SJSA1 (cell line): ENCODE measurements at regions not wholly inside any gene's neighbourhood (a gene's known extent, or its start where the extent isn't known, plus 50 kb on each side); places are given as distances from the start of the nearest gene placed in this dataset.

Experiments used
- DNase-seq, 2 experiments: peaks; one replicate each; pipeline ENCODE4 v3.0.0-alpha.2; 2015 to 2020; ENCODE audit warnings: low spot score in 2 of 2, low read depth in 1 of 2
- H3K27ac ChIP-seq: fragments of 250-450 bp; sonication (Bioruptor Pico); 2 replicates; pipeline ENCODE4 v1.5.1; 2020; ENCODE audit warnings: mild to moderate bottlenecking, moderate library complexity
- H3K27me3 ChIP-seq: fragments of 250-450 bp; sonication (Bioruptor Pico); replicated peaks from 2 replicates; pipeline ENCODE4 v1.5.1; 2020; ENCODE audit warnings: mild to moderate bottlenecking, moderate library complexity
- H3K36me3 ChIP-seq: fragments of 250-450 bp; sonication (Bioruptor Pico); 2 replicates; pipeline ENCODE4 v1.5.1; 2020; ENCODE audit warnings: mild to moderate bottlenecking
- H3K4me1 ChIP-seq: fragments of 250-450 bp; sonication (Bioruptor Pico); replicated peaks from 2 replicates; pipeline ENCODE4 v1.6.1; 2021; ENCODE audit warnings: mild to moderate bottlenecking
- H3K4me3 ChIP-seq: fragments of 250-450 bp; sonication (Bioruptor Pico); 2 replicates; pipeline ENCODE4 v1.5.1; 2020; ENCODE audit warnings: mild to moderate bottlenecking
- H3K9me3 ChIP-seq: fragments of 250-450 bp; sonication (Bioruptor Pico); replicated peaks from 2 replicates; pipeline ENCODE4 v1.5.1; 2020; ENCODE audit warnings: mild to moderate bottlenecking

DNA sequence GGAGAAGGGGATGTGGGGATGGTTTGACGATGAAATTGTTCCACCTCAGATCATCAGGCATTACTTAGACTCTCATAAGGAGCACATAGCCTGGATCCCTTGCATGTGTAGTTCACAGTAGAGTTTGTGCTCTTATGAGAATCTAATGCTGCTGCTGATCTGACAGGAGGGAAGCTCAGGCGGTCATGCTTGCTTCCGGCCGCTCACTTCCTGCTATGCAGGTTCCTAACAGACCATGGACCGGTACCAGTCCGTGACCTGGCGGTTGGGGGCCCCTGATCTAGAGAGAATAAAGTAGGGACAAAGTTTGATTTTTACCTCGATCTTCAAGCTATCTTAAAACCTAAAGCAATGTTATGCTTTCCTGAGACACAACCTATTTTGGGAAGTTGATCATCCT lies 373.8 kb upstream of the ARGLU1 start:
- Histone ChIP-seq H3K27me3 (peaks cover 3% of the 10 kb centered on the region; the same call in 1 of the 2 replicates), H3K4me1 (no peaks in the 10 kb centered on the region), H3K36me3 (no peaks in the 10 kb centered on the region), H3K9me3 (no peaks in the 10 kb centered on the region), H3K27ac (no peak overlapping the region), H3K4me3 (no peak overlapping the region)
- no peak for DNase-seq

GRCh38 chr13:106927421-106927820 lies 359.5 kb upstream of the ARGLU1 start:
- H3K27ac ChIP-seq = no peak overlapping the region
- H3K4me3 ChIP-seq = no peak overlapping the region

DNA sequence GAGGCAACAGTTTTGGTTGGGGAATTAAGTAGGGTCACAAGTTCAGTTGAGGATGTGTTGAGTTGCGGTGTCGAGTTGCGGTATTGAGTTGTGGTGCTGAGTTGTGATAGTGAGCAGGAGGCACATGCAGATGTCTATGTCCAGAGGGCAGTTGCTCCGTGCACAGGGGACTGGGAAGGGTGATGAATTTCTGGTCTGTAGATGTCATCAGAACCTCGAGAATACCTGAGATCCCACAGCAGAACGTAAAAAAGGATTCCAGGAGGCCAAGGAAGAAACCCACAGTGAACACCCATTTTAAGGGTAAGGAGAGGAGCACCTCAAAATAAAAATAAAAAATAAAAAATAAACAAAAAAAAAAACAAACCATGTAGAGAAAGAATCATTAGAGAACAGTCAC lies 354.4 kb upstream of the ARGLU1 start:
- DNase-seq = no peak
- H3K9me3 ChIP-seq = no peaks in the 10 kb centered on the region
- peaks cover 3% of the 10 kb centered on the region; the same call in 1 of the 2 replicates for H3K4me1 ChIP-seq
- no peaks in the 10 kb centered on the region; the same call in 1 of the 2 replicates for H3K27me3 ChIP-seq
- H3K36me3 ChIP-seq = no peaks in the 10 kb centered on the region
- H3K27ac ChIP-seq = no peak overlapping the region
- H3K4me3 ChIP-seq = no peak overlapping the region

More at GRCh38 chr13:106927421-106927820, 359.5 kb upstream of the ARGLU1 start:
- Histone ChIP-seq H3K27me3 (no peaks in the 10 kb centered on the region), H3K9me3 (no peaks in the 10 kb centered on the region), H3K4me1 (no peaks in the 10 kb centered on the region), H3K36me3 (no peaks in the 10 kb centered on the region)
- DNase-seq = no peak

DNA sequence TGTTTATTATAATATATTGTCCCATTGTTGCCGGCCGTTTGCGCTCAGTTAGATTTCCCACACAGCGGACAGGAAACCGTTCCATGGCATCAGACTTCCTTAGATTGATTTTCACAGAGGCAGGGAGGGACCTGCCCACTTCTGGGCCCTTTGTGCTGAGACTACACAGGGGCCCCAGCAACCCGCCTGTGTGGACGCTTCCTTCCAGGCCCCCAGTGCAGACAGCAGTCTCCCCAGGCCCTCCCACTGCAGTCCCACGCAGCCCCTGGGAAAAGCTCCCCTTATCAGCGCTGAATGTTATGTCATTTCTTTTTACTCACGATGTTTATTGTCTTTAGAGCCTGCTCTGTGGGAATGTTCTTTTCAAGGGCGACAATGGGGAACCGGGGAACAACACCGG lies 351.7 kb upstream of the ARGLU1 start:
- DNase-seq = peak in 1 of 2 experiments; percentile 11
- Histone ChIP-seq H3K27me3 (no peaks in the 10 kb centered on the region; the same call in 1 of the 2 replicates), H3K9me3 (no peaks in the 10 kb centered on the region), H3K36me3 (no peaks in the 10 kb centered on the region), H3K4me3 (no peak overlapping the region), H3K27ac (no peak overlapping the region), H3K4me1 (peaks cover 3% of the 10 kb centered on the region; the same call in 1 of the 2 replicates)

DNA sequence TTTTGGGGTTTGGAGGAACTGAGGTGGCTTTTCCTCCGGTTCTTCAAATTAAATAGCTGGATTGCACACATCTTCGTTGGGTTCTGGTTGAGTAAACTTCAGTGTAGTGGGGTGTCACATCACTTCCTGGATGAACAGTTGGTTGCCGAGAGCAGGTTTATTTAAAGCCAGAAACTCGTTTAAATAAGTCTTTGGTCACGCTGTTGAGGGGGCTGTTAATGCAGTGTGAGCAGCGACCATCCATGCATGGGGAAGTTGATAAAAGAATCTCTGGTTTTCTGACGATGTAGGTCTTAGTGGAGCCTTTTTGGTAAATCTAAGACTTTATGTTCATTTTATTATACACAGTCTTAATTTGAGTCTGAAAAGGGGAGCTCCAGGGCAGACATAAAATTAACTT lies 351.2 kb upstream of the ARGLU1 start:
- Histone ChIP-seq H3K4me3 (no peak overlapping the region), H3K27ac (no peak overlapping the region), H3K36me3 (no peaks in the 10 kb centered on the region), H3K9me3 (no peaks in the 10 kb centered on the region), H3K27me3 (no peaks in the 10 kb centered on the region; the same call in 1 of the 2 replicates), H3K4me1 (peaks cover 3% of the 10 kb centered on the region; the same call in 1 of the 2 replicates)
- DNase-seq = no peak

GRCh38 chr13:106918557-106918860 lies 350.6 kb upstream of the ARGLU1 start:
- no peak overlapping the region for H3K4me3 ChIP-seq
- no peak overlapping the region for H3K27ac ChIP-seq
- peaks cover 3% of the 10 kb centered on the region; the same call in 1 of the 2 replicates for H3K4me1 ChIP-seq
- no peaks in the 10 kb centered on the region for H3K36me3 ChIP-seq
- no peaks in the 10 kb centered on the region; the same call in 1 of the 2 replicates for H3K27me3 ChIP-seq
- H3K9me3 ChIP-seq = no peaks in the 10 kb centered on the region
- DNase-seq = no peak

- Histone ChIP-seq H3K27me3 (no peaks in the 10 kb centered on the region; the same call in 1 of the 2 replicates), H3K4me1 (peaks cover 3% of the 10 kb centered on the region; the same call in 1 of the 2 replicates), H3K36me3 (no peaks in the 10 kb centered on the region), H3K9me3 (no peaks in the 10 kb centered on the region), H3K4me3 (peak overlapping the region; percentile 46), H3K27ac (peak overlapping the region; percentile 17)
- DNase-seq = peak; percentile 76 to 92
Measured at GRCh38 chr13:106917673-106918556, 350.0 kb upstream of the ARGLU1 start.

GRCh38 chr13:106917024-106917571 lies 349.2 kb upstream of the ARGLU1 start:
- Histone ChIP-seq H3K4me1 (peaks cover 3% of the 10 kb centered on the region; the same call in 1 of the 2 replicates), H3K27me3 (no peaks in the 10 kb centered on the region; the same call in 1 of the 2 replicates), H3K4me3 (no peak overlapping the region)

DNA sequence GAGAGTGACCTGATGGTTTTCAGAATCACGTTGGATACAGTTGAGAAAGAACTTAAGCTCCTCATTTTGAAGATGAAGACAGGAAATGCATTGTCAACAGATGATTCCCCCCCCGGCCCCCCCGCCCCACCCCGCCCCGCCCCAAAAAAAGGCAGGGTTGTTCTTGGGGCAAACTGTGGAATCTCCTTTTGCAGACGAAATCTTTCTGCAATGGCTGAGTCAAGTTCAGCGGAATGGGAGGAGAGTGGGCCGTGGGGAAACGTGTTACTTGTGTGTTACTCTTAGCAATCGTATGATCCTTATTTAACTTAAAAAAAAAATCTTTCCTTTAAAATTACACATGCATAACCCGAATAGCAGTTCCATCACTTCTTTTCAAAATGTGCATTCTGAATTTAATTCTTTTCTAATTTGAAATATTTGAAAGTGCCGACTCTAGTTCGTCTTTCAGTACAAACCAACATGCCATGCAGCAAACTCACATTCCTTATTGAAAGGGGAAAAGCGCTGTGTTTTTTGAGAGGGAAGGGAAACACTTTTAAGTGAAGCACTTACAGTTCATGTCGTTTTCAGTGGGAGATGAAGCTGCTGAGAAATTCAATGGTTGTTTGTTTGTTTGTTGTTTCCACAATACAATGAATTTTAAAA lies 348.5 kb upstream of the ARGLU1 start:
- no peak overlapping the region for H3K4me3 ChIP-seq
- H3K36me3 ChIP-seq = no peaks in the 10 kb centered on the region
- H3K4me1 ChIP-seq = peaks cover 3% of the 10 kb centered on the region; the same call in 1 of the 2 replicates
- H3K27ac ChIP-seq = no peak overlapping the region
- DNase-seq = no peak
- H3K9me3 ChIP-seq = no peaks in the 10 kb centered on the region
- H3K27me3 ChIP-seq = no peaks in the 10 kb centered on the region; the same call in 1 of the 2 replicates

More at GRCh38 chr13:106917024-106917571, 349.2 kb upstream of the ARGLU1 start:
- H3K9me3 ChIP-seq = no peaks in the 10 kb centered on the region
- DNase-seq = no peak
- no peak overlapping the region for H3K27ac ChIP-seq
- H3K36me3 ChIP-seq = no peaks in the 10 kb centered on the region

DNA sequence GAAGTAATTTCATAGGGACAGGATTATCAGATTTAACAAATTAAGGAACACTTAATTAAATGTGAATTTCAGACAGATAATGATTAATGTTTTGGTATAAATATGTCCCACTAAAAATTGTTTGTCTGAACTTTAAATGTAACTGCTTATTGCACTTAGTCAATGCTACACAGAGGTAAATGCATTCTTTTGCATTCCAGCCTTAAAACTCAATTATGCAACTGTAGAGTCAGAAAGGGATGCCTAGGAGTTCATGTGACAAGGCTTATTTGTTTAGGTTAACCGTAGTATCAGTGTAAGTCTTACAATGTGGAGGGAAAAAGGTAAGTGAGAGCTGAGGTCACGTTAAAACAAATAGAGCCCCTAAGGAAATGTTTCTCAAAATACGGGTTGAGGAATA lies 347.2 kb upstream of the ARGLU1 start:
- DNase-seq = no peak

DNA sequence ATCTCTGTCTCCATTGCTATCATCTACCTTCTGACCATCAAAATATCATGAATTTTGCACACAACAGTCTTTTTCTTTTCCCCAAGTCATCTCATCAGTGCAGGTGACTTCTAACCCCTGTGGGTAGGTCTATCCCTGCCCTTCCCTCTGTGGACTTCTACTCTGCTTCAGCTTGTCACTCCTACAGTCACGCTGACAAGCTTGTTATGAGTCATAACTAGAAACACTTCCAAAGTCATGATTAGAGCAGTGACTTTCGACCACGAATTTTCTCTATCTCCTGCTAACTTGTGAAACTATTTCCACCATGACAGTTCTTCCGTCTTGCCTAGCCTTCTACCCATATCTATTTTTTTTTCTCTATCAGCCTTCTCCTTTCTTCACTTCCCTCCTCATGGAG lies 343.7 kb upstream of the ARGLU1 start:
- H3K4me3 ChIP-seq = no peak overlapping the region
- H3K4me1 ChIP-seq = no peaks in the 10 kb centered on the region
- H3K27me3 ChIP-seq = no peaks in the 10 kb centered on the region
- H3K27ac ChIP-seq = no peak overlapping the region
- DNase-seq = no peak
- no peaks in the 10 kb centered on the region for H3K36me3 ChIP-seq
- H3K9me3 ChIP-seq = no peaks in the 10 kb centered on the region

More for the DNA sequence above, 347.2 kb upstream of the ARGLU1 start:
- Histone ChIP-seq H3K4me3 (no peak overlapping the region), H3K27me3 (no peaks in the 10 kb centered on the region; the same call in 1 of the 2 replicates), H3K36me3 (no peaks in the 10 kb centered on the region), H3K4me1 (peaks cover 3% of the 10 kb centered on the region; the same call in 1 of the 2 replicates), H3K9me3 (no peaks in the 10 kb centered on the region), H3K27ac (no peak overlapping the region)

DNA sequence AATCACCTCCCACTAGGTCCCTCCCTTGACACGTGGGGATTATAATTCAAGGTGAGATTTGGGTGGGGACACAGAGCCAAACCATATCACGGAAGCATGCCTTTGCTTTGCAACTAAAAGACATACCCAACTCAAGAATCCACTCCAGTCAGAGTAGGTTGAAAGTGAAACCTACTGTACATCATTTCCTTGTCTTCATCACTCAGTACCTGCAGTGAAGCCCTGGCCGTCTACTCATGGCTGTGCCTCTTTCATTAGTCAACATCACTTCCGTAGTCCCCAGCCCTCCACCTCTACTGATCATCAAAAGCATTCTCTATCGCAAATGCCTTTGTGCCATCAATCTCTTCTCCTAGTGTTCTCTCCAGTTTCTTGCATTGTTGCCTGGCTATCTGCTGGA lies 343.1 kb upstream of the ARGLU1 start:
- DNase-seq = no peak
- Histone ChIP-seq H3K4me3 (no peak overlapping the region), H3K4me1 (no peaks in the 10 kb centered on the region), H3K9me3 (no peaks in the 10 kb centered on the region), H3K27me3 (no peaks in the 10 kb centered on the region), H3K36me3 (no peaks in the 10 kb centered on the region), H3K27ac (no peak overlapping the region)

DNA sequence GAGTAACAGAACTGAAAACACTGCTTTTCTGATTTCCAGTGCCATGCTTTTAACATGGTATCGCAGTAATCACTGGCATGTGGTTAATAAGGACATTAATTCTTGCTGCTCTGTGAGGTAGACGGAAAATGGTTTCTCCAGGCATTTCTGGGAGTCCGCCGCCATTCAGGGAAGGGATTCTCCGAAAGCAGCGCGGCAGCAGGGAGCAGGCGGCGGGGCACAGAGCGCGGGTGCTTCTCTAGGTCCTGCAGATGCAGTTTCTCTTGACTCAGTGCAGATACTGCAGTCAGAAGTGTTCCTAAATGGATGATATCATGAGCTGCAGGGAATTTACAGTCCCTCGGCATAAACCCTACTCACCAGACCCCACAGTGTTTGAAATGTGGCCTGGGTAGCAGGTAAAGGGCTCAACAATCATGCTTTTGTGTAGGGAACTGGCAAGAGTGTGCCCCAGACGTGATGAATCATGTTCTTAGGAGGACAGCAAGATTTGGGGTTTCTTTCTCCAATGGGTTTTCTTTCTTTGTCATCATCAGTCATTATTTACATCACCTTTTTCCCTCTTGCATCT lies 338.6 kb upstream of the ARGLU1 start:
- Histone ChIP-seq H3K36me3 (no peaks in the 10 kb centered on the region), H3K4me1 (no peaks in the 10 kb centered on the region), H3K4me3 (no peak overlapping the region), H3K9me3 (no peaks in the 10 kb centered on the region), H3K27me3 (peaks cover 4% of the 10 kb centered on the region; the same call in 1 of the 2 replicates), H3K27ac (no peak overlapping the region)
- DNase-seq = no peak
